ENCODE measurements at regions not wholly inside any gene's neighbourhood (a gene's known extent, or its start where the extent isn't known, plus 50 kb on each side); places are given as distances from the start of the nearest gene placed in this dataset.

DNA sequence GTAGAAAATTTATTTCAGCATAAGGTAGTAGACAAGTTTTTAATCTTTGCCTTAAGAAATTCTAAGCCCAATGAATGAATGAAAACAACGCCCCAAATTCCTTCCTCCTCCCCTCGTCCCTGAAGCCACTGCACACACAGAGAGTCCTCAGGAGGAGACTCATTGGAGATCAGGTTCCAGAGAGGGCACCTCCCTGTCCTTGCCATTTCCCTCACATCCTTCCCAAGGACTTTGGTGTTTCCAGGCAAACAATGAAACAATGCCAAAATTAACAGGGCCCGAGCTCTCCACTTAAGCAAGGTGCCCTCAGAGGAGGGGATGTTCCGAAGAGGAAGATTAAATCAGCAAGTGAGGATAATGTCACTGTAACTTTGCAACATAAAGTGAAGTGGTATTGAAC is 240.7 kb downstream of the DCDC2C start:
- no peaks in the 10 kb centered on the region for H3K36me3 ChIP-seq
- TF ChIP-seq, protein P1, sequence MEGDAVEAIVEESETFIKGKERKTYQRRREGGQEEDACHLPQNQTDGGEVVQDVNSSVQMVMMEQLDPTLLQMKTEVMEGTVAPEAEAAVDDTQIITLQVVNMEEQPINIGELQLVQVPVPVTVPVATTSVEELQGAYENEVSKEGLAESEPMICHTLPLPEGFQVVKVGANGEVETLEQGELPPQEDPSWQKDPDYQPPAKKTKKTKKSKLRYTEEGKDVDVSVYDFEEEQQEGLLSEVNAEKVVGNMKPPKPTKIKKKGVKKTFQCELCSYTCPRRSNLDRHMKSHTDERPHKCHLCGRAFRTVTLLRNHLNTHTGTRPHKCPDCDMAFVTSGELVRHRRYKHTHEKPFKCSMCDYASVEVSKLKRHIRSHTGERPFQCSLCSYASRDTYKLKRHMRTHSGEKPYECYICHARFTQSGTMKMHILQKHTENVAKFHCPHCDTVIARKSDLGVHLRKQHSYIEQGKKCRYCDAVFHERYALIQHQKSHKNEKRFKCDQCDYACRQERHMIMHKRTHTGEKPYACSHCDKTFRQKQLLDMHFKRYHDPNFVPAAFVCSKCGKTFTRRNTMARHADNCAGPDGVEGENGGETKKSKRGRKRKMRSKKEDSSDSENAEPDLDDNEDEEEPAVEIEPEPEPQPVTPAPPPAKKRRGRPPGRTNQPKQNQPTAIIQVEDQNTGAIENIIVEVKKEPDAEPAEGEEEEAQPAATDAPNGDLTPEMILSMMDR (IDR thresholded peaks at IDR 0.05): no peak
- H3K27me3 ChIP-seq: peaks cover 0 to 6% of the 10 kb centered on the region in 2 donors
- H3K9me3 ChIP-seq: no peaks in the 10 kb centered on the region
- H3K4me1 ChIP-seq: no peaks in the 10 kb centered on the region
- no peak overlapping the region for H3K4me3 ChIP-seq
- intact Hi-C loops (cut with DNase I; ENCODE audit: low total_unique reads): no loop called here
- no peak overlapping the region for H3K27ac ChIP-seq
- DNase-seq: no peak

DNA sequence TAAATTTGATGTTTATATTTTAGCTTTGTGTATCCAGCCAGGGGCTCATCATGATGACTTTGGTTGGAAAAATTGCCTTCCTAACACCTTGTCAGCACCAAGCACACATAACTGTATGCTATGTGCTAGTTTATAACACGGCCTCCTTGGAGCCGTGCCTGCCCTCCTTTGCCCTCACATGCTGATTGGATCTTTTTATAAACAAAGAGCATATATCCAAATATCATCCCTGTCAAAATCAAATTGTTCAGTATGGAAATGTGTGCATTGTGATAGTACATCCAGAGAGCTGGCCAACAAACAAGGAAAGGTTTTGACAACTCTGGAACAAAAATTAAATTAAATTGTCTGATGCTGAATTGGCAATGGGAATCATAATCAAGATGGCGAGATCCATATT is 241.5 kb downstream of the DCDC2C start:
- H3K27me3 ChIP-seq: peaks cover 0 to 6% of the 10 kb centered on the region in 2 donors
- intact Hi-C loops (cut with DNase I; ENCODE audit: low total_unique reads): no loop called here
- no peaks in the 10 kb centered on the region for H3K9me3 ChIP-seq
- H3K36me3 ChIP-seq: no peaks in the 10 kb centered on the region
- TF ChIP-seq, protein P1 (IDR thresholded peaks at IDR 0.05): no peak
- no peaks in the 10 kb centered on the region for H3K4me1 ChIP-seq
- H3K27ac ChIP-seq: no peak overlapping the region
- no peak overlapping the region for H3K4me3 ChIP-seq
- no peak for DNase-seq

DNA sequence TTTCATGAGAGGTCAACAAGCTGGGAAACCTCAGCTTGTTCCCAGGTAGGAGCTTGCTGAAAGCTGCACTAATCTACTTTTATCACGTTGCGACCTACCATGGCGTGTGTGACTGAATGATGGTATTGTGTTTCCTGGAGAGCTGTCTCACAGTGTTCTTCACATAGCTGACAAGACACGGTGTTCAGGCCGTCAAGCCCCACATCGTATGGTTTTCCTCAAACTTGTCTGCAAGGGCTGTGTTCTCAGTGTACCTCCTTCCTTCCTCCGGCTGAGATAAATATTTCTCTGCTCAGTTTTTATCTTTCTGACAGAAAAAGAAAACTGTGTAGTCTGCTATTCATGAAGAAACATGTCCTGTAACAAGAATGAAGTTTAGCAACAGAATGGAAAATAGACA is 244.8 kb downstream of the DCDC2C start:
- Histone ChIP-seq H3K36me3 (no peaks in the 10 kb centered on the region), H3K9me3 (peaks cover 0 to 13% (median 0%) of the 10 kb centered on the region in 3 donors), H3K4me3 (no peak overlapping the region), H3K27ac (no peak overlapping the region), H3K4me1 (no peaks in the 10 kb centered on the region), H3K27me3 (peaks cover 0 to 3% of the 10 kb centered on the region in 2 donors)
- DNase-seq: no peak
- intact Hi-C loops (cut with DNase I; ENCODE audit: low total_unique reads): no loop called here
- TF ChIP-seq, protein P1 (IDR thresholded peaks at IDR 0.05): no peak

DNA sequence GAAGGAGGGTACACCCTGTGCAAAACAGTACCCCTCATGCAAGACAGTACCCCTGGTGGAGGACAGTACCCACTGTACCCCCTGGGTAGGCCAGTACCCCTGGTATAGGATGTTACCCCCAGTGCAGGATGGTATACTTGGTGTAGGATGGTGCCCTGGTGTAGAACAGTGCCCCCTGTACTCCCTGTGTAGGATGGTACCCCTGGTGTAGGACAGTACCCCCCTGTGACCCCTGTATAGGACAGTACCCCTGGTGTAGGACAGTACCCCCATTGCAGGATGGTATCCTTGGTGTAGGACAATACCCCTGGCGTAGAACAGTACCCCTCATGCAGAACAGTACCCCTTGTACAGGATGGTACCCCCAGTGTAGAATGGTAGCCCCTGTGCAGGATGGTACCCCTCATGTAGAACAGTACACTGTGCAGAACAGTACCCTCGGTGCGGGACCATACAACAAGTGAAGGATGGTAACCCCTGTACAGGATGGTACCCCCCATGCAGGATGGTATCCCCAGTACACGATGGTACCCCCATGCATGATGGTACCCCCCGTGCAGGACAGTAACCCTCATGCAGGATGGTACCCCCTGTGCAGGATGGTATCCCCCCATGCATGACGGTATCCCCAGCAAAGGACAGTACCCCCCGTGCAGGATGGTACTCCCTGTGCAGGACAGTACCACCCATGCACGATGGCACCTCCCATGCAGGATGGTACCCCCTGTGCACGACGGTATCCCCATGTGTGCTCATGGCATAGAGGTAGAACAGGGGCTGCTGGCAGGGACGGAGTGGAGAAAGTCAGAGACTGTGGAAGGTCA is 248.0 kb downstream of the DCDC2C start:
- H3K9me3 ChIP-seq: peaks cover 0 to 13% (median 0%) of the 10 kb centered on the region in 3 donors
- intact Hi-C loops (cut with DNase I; ENCODE audit: low total_unique reads): no loop called here
- no peak for DNase-seq
- H3K27ac ChIP-seq: no peak overlapping the region
- TF ChIP-seq, protein P1 (IDR thresholded peaks at IDR 0.05): no peak
- H3K4me3 ChIP-seq: no peak overlapping the region
- H3K27me3 ChIP-seq: peaks cover 0 to 3% of the 10 kb centered on the region in 2 donors
- no peaks in the 10 kb centered on the region for H3K36me3 ChIP-seq
- H3K4me1 ChIP-seq: no peaks in the 10 kb centered on the region

DNA sequence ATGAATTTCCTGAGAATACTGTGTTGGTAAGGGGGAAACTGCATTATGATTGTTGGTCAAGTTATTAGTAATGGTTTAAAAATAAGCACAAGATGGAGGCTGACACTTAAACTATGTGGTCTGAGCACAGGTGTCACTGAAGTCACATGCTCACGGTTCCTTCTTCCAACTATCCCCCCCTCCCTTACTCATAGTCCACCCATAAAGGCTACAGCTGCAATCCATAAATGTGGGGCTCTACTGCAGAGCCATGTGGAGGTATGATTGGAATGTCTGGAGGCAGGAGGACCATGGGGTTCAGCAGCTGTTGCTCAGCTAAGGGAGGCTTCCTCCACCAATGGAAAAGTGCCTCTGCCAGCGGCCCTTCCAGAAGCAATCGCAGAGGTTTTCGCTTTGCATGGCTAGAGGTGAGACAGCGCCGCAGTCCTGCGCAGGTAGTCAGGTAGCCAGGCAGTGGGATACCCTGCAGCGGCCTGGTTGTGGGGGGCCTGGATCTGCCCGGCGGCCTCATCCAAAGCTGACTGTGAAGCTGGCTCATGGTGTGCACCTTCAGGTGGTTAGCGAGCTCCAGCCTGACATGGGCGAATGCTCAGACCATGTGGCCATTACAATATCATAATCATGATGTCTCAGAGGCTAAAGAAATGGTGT is 249.6 kb downstream of the DCDC2C start:
- Histone ChIP-seq H3K27ac (no peak overlapping the region), H3K4me3 (no peak overlapping the region), H3K27me3 (peaks cover 0 to 4% of the 10 kb centered on the region in 2 donors), H3K36me3 (no peaks in the 10 kb centered on the region), H3K9me3 (peaks cover 0 to 13% (median 0%) of the 10 kb centered on the region in 3 donors), H3K4me1 (no peaks in the 10 kb centered on the region)
- DNase-seq: no peak
- intact Hi-C loops (cut with DNase I; ENCODE audit: low total_unique reads): no loop called here
- TF ChIP-seq, protein P1 (IDR thresholded peaks at IDR 0.05): no peak
